ENCODE measurements at regions not wholly inside any gene's neighbourhood (a gene's known extent, or its start where the extent isn't known, plus 50 kb on each side); places are given as distances from the start of the nearest gene placed in this dataset.

DNA sequence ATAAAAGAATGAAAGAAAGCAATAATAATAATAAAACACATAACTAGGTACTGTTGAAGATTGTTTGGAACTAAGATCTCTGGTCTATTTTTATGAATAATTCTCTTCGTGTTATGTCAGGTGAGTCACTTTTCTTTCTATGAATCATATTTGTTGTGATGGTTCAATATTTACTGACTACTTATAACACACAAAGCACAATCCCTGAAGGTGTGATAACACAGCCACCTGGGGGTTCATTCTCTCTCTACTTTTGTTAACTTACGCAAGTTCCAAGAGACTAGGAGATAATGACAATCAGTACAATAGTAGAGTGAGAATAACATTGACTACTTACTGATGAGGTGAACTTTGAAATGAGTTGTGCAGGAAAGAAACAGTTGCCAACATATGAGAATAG is 149.9 kb downstream of the IBTK start:
- WGBS (ENCODE audit: extremely low coverage, insufficient read length, low lambda C conversion rate), result no CpG with 5 or more reads among the region's 2 CpGs
- H4K20me1 ChIP-seq (ENCODE audit: control insufficient read depth, insufficient read depth, insufficient read length), result no peaks in the 10 kb centered on the region
- no peaks in the 10 kb centered on the region for H3K79me1 ChIP-seq (ENCODE audit: insufficient read depth, low read depth, low read length, poor library complexity, severe bottlenecking)

More for the DNA sequence above, 149.9 kb downstream of the IBTK start:
- Histone ChIP-seq H4K8ac (replicated peaks; ENCODE audit: insufficient read length, low read depth, low read length) (no peak overlapping the region), H2AK5ac (ENCODE audit: insufficient read length, low read length) (no peak overlapping the region), H3K4ac (ENCODE audit: low read depth, low read length) (no peak overlapping the region), H3K14ac (ENCODE audit: insufficient read depth, low read length) (no peak overlapping the region), H3K18ac (ENCODE audit: insufficient read length, low read depth, low read length) (no peak overlapping the region), H2AFZ (ENCODE audit: low read length) (no peak overlapping the region), H3K4me2 (ENCODE audit: insufficient read depth, insufficient read length, low read length) (no peak overlapping the region), H3K27ac (ENCODE audit: insufficient read length, low read depth, low read length) (no peak overlapping the region), H3K9me3 (ENCODE audit: control insufficient read depth, low read depth, low read length) (no peaks in the 10 kb centered on the region), H3K9ac (ENCODE audit: extremely low read depth, insufficient read length, low read length) (no peak overlapping the region), H2BK5ac (ENCODE audit: insufficient read length, low read length) (no peak overlapping the region), H4K5ac (ENCODE audit: insufficient read length, low read depth, low read length) (no peak overlapping the region), H3K79me2 (ENCODE audit: insufficient read depth, low read length) (no peaks in the 10 kb centered on the region), H2BK12ac (ENCODE audit: insufficient read length, low read depth, low read length) (no peak overlapping the region), H3K4me1 (ENCODE audit: insufficient read depth, low read length) (no peaks in the 10 kb centered on the region), H3T11ph (ENCODE audit: low read length) (no peak overlapping the region), H3K23ac (ENCODE audit: insufficient read length, low read depth, low read length) (no peak overlapping the region), H3K27me3 (ENCODE audit: insufficient read depth, low read length) (no peaks in the 10 kb centered on the region), H2BK120ac (ENCODE audit: low read depth, low read length, poor library complexity, severe bottlenecking) (no peak overlapping the region), H4K91ac (ENCODE audit: insufficient read length, low read depth, low read length) (no peak overlapping the region), H2BK20ac (ENCODE audit: low read depth, low read length, poor library complexity, severe bottlenecking) (no peak overlapping the region), H3K56ac (ENCODE audit: insufficient read length, low read depth, low read length) (no peak overlapping the region), H3K23me2 (ENCODE audit: insufficient read length, low read depth, low read length, poor library complexity, severe bottlenecking) (no peaks in the 10 kb centered on the region), H2BK15ac (ENCODE audit: low read depth, low read length) (no peak overlapping the region)
- Mint-ChIP-seq H3K9me3 (peaks cover 8 to 13% of the 10 kb centered on the region in 2 experiments; a peak in 3 of 5 replicates), H3K27ac (no peak overlapping the region), H3K36me3 (ENCODE audit: insufficient read depth in 1 of 3, low read depth in 3 of 3) (peaks cover 4 to 13% (median 5%) of the 10 kb centered on the region in 3 experiments; a peak in 5 of 7 replicates), H3K4me3 (no peak overlapping the region), H3K4me1 (peaks cover 0 to 7% of the 10 kb centered on the region in 2 experiments; a peak in 2 of 4 replicates), H3K27me3 (ENCODE audit: low read depth) (no peaks in the 10 kb centered on the region)
- TF ChIP-seq, protein P1, sequence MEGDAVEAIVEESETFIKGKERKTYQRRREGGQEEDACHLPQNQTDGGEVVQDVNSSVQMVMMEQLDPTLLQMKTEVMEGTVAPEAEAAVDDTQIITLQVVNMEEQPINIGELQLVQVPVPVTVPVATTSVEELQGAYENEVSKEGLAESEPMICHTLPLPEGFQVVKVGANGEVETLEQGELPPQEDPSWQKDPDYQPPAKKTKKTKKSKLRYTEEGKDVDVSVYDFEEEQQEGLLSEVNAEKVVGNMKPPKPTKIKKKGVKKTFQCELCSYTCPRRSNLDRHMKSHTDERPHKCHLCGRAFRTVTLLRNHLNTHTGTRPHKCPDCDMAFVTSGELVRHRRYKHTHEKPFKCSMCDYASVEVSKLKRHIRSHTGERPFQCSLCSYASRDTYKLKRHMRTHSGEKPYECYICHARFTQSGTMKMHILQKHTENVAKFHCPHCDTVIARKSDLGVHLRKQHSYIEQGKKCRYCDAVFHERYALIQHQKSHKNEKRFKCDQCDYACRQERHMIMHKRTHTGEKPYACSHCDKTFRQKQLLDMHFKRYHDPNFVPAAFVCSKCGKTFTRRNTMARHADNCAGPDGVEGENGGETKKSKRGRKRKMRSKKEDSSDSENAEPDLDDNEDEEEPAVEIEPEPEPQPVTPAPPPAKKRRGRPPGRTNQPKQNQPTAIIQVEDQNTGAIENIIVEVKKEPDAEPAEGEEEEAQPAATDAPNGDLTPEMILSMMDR (conservative IDR thresholded peaks at IDR 0.05), result no peak
- no peak for DNase-seq

Measured in H9 (cell line).